MM.1S (cell line): ENCODE measurements at regions not wholly inside any gene's neighbourhood (a gene's known extent, or its start where the extent isn't known, plus 50 kb on each side); places are given as distances from the start of the nearest gene placed in this dataset.

Experiments used
- EZH2 ChIP-seq: fragments of 300-600 bp; sonication (generic); optimal IDR thresholded peaks from 2 replicates; pipeline ENCODE3; 2017; ENCODE audit warnings: low read depth, mild to moderate bottlenecking, antibody characterized with exemption, low read length, mixed read lengths
- EZH2phosphoT487 ChIP-seq: fragments of 300-600 bp; sonication (generic); IDR thresholded peaks from 2 replicates; pipeline ENCODE4 v1.6.1; 2018; ENCODE audit warnings: antibody characterized with exemption, low read length
- TF ChIP-seq, protein P1 (sequence below): fragments of 300-600 bp; sonication (generic); IDR thresholded peaks from 2 replicates; pipeline ENCODE4 v1.5.1; 2016; ENCODE audit warnings: antibody characterized with exemption, low read length, mixed read lengths

DNA sequence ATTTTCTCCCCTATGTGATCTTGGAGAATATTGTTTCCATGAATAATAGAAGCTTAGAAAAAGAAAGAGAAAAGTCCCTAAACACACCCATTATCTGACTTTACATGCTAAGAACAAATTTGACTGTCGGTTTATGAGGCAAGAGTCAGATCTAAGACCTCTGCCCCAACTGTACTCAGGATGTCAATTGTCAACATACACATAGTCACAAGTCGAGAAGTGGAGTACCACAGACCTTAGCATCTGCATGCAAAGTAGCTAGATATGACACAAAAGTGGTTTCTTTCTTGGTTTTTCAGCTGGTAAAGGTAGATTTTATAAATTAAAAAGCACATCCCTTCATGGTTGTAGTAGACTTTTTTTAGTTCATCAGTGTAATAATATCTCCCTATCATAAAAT lies 97.2 kb upstream of the DPYD start:
- TF ChIP-seq, protein P1, sequence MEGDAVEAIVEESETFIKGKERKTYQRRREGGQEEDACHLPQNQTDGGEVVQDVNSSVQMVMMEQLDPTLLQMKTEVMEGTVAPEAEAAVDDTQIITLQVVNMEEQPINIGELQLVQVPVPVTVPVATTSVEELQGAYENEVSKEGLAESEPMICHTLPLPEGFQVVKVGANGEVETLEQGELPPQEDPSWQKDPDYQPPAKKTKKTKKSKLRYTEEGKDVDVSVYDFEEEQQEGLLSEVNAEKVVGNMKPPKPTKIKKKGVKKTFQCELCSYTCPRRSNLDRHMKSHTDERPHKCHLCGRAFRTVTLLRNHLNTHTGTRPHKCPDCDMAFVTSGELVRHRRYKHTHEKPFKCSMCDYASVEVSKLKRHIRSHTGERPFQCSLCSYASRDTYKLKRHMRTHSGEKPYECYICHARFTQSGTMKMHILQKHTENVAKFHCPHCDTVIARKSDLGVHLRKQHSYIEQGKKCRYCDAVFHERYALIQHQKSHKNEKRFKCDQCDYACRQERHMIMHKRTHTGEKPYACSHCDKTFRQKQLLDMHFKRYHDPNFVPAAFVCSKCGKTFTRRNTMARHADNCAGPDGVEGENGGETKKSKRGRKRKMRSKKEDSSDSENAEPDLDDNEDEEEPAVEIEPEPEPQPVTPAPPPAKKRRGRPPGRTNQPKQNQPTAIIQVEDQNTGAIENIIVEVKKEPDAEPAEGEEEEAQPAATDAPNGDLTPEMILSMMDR, result no peak
- TF ChIP-seq EZH2phosphoT487 (no peak), EZH2 (no peak)
